ENCODE measurements at regions not wholly inside any gene's neighbourhood (a gene's known extent, or its start where the extent isn't known, plus 50 kb on each side); places are given as distances from the start of the nearest gene placed in this dataset.

- H3K9me3 ChIP-seq (replicated peaks; ENCODE audit: control insufficient read depth, insufficient read depth, low read length) = peaks cover 8% of the 10 kb centered on the region
- no peaks in the 10 kb centered on the region for H3K4me1 ChIP-seq (ENCODE audit: control insufficient read depth, extremely low read depth, insufficient read depth, low read length)
- intact Hi-C loops (cut with micrococcal nuclease) (no loop called here), dilution Hi-C loops (cut with MboI; ENCODE audit: extremely low pct_ligation_motif_present, low sequenced_read_pairs) (no loop called here)
- H3K4me3 ChIP-seq (replicated peaks in 1 of 3; ENCODE audit: insufficient read depth in 1 of 3, low read depth in 1 of 3, low read length in 3 of 3) = no peak overlapping the region
- CTCF ChIA-PET = no interaction called here
- H3K9me1 ChIP-seq (replicated peaks; ENCODE audit: control insufficient read depth, extremely low read depth, insufficient read depth, low read length) = no peaks in the 10 kb centered on the region
- H3K36me3 ChIP-seq (ENCODE audit: control insufficient read depth in 2 of 2, extremely low read depth in 1 of 2, insufficient read depth in 2 of 2, low read length in 2 of 2) = no peaks in the 10 kb centered on the region
- H4K20me1 ChIP-seq (replicated peaks; ENCODE audit: control insufficient read depth, extremely low read depth, insufficient read depth, low read length) = no peaks in the 10 kb centered on the region
- H3K27ac ChIP-seq (ENCODE audit: insufficient read depth, low read depth, low read length) = no peak overlapping the region
- H3K9ac ChIP-seq (replicated peaks; ENCODE audit: extremely low read depth, insufficient read depth, low read length) = no peak overlapping the region
- DNase-seq (ENCODE audit: low read depth, low spot score) (no peak), FAIRE-seq (no peak)
- H2AFZ ChIP-seq (ENCODE audit: low read depth, low read length) = no peak overlapping the region
- TF ChIP-seq JUN (IDR thresholded peaks at IDR 0.05; ENCODE audit: borderline replicate concordance, insufficient read depth, insufficient read length, low read depth) = no peak
- TF ChIP-seq POLR2AphosphoS5 (IDR thresholded peaks at IDR 0.05; ENCODE audit: insufficient read depth, low read depth, low read length) = no peak
- no peak for TF ChIP-seq FOS (IDR thresholded peaks at IDR 0.05; ENCODE audit: borderline replicate concordance, insufficient read depth, low read length)
- TF ChIP-seq EZH2 (IDR thresholded peaks at IDR 0.05; ENCODE audit: borderline replicate concordance, low read depth, low read length, severe bottlenecking) = no peak
- TF ChIP-seq MYC (IDR thresholded peaks at IDR 0.05; ENCODE audit: low read depth, low read length) = no peak
- TF ChIP-seq, protein P1, sequence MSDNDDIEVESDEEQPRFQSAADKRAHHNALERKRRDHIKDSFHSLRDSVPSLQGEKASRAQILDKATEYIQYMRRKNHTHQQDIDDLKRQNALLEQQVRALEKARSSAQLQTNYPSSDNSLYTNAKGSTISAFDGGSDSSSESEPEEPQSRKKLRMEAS (IDR thresholded peaks at IDR 0.05; ENCODE audit: insufficient read depth, insufficient read length) = no peak
- TF ChIP-seq GATA2 (IDR thresholded peaks at IDR 0.05; ENCODE audit: insufficient read depth, insufficient read length, low read depth, low read length) = no peak
- TF ChIP-seq POLR2A (IDR thresholded peaks at IDR 0.05; ENCODE audit: low read depth, low read length) = no peak
- POLR2A ChIA-PET = no interaction called here
- no peaks in the 10 kb centered on the region for H3K79me2 ChIP-seq (ENCODE audit: control insufficient read depth, insufficient read depth, low read length)
- no peak overlapping the region for H3K4me2 ChIP-seq (ENCODE audit: insufficient read depth, low read length)
- no TSS peak for BruUV-seq (replicated peaks)
- H3K27me3 ChIP-seq (ENCODE audit: control insufficient read depth in 2 of 2, insufficient read depth in 2 of 2, low read length in 2 of 2) = no peaks in the 10 kb centered on the region
Observed at GRCh38 chr2:129347486-129348217, 631.8 kb upstream of the RAB6C start.

DNA sequence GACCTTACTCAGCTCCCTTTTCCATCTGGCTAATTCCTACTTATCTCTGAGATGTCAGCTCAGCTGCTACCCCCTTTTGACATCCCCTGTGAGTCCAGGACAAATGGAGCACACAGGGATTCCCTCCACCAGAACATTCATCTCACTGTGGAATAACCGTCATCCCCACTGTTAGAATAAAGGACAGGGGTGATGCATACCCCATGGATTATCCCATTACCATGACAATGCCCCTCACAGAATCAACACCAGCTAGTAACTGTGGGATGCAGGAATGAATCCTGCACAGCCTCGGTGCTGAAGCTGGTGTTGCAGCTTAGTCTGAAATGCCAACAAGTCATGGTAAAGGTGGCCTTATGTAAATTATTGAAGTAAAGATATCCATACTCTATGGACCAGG, 624.8 kb upstream of the RAB6C start:
- Histone ChIP-seq H3K9me3 (replicated peaks; ENCODE audit: control insufficient read depth, insufficient read depth, low read length) (peaks cover 10% of the 10 kb centered on the region), H2AFZ (ENCODE audit: low read depth, low read length) (no peak overlapping the region), H3K79me2 (ENCODE audit: control insufficient read depth, insufficient read depth, low read length) (no peaks in the 10 kb centered on the region), H3K9me1 (replicated peaks; ENCODE audit: control insufficient read depth, extremely low read depth, insufficient read depth, low read length) (no peaks in the 10 kb centered on the region), H3K27ac (ENCODE audit: insufficient read depth, low read depth, low read length) (no peak overlapping the region), H4K20me1 (replicated peaks; ENCODE audit: control insufficient read depth, extremely low read depth, insufficient read depth, low read length) (no peaks in the 10 kb centered on the region), H3K4me2 (ENCODE audit: insufficient read depth, low read length) (no peak overlapping the region), H3K27me3 (ENCODE audit: control insufficient read depth in 2 of 2, insufficient read depth in 2 of 2, low read length in 2 of 2) (no peaks in the 10 kb centered on the region), H3K9ac (replicated peaks; ENCODE audit: extremely low read depth, insufficient read depth, low read length) (no peak overlapping the region), H3K4me3 (replicated peaks in 1 of 3; ENCODE audit: insufficient read depth in 1 of 3, low read depth in 1 of 3, low read length in 3 of 3) (no peak overlapping the region), H3K36me3 (ENCODE audit: control insufficient read depth in 2 of 2, extremely low read depth in 1 of 2, insufficient read depth in 2 of 2, low read length in 2 of 2) (no peaks in the 10 kb centered on the region), H3K4me1 (ENCODE audit: control insufficient read depth, extremely low read depth, insufficient read depth, low read length) (no peaks in the 10 kb centered on the region)
- TF ChIP-seq POLR2A (IDR thresholded peaks at IDR 0.05; ENCODE audit: low read depth, low read length) (no peak), JUN (IDR thresholded peaks at IDR 0.05; ENCODE audit: borderline replicate concordance, insufficient read depth, insufficient read length, low read depth) (no peak), FOS (IDR thresholded peaks at IDR 0.05; ENCODE audit: borderline replicate concordance, insufficient read depth, low read length) (no peak)
- TF ChIP-seq, protein P2, sequence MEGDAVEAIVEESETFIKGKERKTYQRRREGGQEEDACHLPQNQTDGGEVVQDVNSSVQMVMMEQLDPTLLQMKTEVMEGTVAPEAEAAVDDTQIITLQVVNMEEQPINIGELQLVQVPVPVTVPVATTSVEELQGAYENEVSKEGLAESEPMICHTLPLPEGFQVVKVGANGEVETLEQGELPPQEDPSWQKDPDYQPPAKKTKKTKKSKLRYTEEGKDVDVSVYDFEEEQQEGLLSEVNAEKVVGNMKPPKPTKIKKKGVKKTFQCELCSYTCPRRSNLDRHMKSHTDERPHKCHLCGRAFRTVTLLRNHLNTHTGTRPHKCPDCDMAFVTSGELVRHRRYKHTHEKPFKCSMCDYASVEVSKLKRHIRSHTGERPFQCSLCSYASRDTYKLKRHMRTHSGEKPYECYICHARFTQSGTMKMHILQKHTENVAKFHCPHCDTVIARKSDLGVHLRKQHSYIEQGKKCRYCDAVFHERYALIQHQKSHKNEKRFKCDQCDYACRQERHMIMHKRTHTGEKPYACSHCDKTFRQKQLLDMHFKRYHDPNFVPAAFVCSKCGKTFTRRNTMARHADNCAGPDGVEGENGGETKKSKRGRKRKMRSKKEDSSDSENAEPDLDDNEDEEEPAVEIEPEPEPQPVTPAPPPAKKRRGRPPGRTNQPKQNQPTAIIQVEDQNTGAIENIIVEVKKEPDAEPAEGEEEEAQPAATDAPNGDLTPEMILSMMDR (IDR thresholded peaks at IDR 0.05; ENCODE audit: extremely low read depth in 1 of 2, insufficient read depth in 1 of 2, low read depth in 1 of 2, low read length in 2 of 2) = no peak
- dilution Hi-C loops (cut with MboI; ENCODE audit: extremely low pct_ligation_motif_present, low sequenced_read_pairs) = no loop called here
- BruUV-seq (replicated peaks) = no TSS peak
- intact Hi-C loops (cut with micrococcal nuclease) = no loop called here
- FAIRE-seq (no peak), DNase-seq (ENCODE audit: low read depth, low spot score) (no peak)
- ChIA-PET POLR2A (no interaction called here), CTCF (no interaction called here)
